Embryonic facial prominence (tissue), 1 donor: ENCODE measurements at regions not wholly inside any gene's neighbourhood (a gene's known extent, or its start where the extent isn't known, plus 50 kb on each side); places are given as distances from the start of the nearest gene placed in this dataset.

ENCODE experiments used
- DNase-seq: peaks from one replicate; pipeline ENCODE4 v3.0.0-alpha.2; 2016; ENCODE audit errors: extremely low spot score

DNA sequence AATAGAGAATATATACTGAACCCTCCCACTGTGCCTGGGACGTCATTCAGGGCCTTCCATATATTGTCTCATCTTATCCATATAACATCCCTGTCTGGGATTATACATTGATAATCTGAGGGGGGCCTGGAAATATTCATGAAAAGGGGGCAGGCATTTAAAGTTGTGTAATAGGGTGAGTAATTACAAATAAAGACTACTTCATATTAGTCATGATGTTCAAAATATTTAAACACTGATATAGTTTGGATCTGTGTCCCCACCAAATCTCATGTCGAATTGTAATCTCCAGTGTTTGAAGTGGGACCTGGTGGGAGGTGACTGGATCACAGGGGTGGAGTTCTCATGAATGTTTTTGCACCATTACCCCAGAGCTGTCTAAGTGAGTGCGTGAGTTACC, 97.8 kb downstream of the AQP9 start:
- DNase-seq: no peak

DNA sequence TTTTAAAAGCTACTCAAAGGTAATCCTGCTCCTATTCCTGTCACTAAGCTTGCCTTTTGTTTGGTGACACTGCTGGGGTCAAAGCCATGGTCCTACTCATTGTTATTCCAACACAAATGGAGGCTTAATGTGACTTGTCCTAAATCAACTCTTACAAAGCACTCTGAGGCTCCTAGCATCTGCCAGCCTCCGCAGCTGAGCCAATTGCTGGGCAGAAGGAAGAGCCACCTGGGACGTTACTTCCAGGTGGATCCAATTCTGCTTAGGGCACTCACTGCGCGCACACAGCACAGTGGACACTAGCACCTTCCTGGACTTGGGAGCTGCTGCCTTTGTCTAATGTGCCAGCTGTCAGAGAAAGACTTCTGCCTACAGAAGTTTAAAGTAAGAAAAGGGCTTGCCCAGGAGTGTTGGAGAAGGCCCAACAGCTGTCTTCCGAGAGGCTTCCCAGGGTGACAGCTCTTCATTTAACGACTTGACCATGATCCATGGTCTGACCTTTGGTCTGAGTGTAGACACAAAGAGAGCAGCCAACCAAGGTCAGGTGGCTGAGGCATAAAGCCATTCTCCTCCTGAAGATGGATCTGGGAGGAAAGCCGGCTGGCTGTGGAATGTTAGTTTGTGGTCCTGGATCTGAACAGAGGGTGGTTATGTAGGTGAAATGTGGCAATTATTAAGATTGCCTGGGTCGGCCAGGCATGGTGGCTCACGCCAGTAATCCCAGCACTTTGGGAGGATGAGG, 102.2 kb downstream of the AQP9 start:
- DNase-seq: no peak

DNA sequence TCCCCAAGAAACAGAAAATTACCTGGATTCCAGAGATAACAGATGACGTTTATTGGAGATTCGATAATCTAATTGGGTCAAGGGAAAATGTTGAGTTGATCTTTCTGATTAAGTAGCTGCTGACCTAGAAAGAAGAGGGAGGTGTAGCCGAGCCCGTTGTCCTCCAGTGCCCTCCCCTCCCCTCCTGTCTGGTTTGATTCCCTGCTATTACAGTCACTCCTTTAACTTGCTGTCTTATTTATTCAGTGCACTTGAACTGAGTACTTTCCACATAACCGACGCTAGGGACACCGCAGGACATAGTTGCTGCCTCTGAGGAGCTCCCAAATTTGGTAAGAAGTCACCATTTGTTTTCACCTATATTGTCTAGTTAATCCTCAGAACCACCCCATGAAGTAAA, 103.7 kb downstream of the AQP9 start:
- no peak for DNase-seq

DNA sequence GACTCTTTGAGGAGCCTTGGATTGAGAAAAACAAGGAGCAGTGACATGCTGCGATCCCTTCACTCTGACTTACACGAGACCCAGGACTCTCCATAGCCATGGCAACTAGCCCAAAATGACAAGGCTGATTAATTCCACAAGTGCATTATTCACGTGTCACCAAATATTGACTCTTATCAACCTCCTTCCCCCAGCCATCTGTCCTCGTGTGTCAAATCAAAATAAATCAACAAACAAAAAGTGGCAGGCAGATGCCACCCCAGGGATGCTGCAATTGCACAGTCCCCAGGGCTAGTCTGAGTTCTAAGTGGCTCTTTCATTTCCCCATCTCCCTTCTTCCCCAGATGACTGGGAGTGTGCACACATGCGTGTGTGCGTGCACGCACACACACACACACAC, 104.9 kb downstream of the AQP9 start:
- no peak for DNase-seq

DNA sequence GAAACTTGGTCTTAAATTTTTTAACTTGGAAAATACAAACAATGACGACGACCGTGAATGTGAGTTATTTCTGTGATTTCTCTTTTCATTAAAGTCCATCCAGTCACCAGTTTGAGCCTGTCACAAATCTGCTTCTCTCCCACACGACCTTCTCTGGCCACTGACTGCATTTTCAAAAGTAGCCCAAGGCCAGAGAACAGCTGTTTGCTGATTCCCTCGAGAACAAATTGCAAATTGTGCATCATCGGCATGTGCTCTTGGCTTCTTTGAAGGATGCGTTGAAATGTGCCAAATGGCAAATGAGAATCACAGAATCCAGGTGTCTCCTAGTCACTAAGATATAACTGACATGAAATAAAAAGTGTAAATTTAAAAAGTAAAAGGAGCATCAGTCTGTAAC, 106.4 kb downstream of the AQP9 start:
- no peak for DNase-seq

DNA sequence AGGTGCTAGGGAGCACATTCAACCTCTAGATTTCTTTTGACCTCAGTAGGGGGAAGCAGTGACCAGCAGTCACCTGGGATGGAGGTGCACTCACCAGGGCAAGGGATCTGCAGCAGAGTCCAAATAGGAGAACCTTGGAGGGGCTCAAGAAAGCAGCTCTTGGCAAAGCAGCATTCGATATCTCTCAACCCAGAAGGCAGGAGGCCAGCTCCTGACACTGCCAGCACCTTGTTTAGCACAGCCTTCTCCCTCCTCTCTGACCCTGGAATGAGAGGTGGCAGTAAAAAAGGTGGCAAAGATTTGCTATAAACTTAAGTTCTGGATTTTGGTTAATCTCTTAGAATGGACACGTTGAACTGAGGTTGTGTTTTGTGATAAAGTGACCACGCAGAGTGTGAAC, 107.9 kb downstream of the AQP9 start:
- DNase-seq: no peak

DNA sequence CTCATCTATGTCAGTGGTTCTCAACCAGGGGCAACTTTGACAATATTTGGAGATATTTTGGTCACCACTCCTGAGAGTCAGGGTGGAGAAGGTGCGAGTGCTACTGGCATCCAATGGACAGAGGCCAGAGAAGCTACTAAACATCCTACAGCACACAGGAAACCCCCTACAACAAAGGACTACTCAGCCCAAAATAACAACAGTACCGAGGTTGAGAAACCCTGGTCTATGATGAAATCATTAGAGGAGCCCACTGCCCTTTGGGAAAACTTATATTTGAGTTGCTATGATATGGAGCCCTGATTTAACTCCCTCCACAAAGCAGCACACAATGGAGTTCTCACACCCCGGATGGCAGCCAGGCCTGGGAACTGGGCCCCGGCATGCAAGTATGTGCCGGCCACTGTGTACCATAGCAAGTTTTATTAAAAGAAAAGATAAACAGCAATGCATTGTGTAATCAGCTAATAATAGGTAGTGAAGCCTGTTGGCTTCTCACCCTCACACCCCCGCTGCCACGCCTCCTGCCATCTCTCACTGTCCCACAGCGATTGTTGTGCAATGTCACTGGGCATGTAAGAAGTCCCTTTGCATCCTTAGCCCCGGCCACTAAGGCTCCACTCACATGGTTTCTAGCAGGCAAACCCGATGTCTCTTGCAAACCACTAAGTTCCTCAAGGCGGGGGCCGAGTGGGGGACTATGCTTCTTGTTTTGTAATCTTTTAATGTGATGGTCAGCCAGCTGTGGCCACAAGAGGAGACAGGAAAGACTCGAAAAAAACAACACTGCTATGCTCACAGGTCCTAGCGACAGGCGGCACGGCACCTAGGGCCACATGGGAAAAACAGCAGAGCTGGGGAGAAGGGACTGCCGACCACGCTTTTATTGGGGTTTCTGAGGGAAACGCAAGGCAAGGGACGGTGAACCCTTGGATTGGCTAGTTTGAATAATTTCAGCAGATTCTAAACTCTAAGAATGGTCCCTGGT, 110.0 kb downstream of the AQP9 start:
- no peak for DNase-seq

DNA sequence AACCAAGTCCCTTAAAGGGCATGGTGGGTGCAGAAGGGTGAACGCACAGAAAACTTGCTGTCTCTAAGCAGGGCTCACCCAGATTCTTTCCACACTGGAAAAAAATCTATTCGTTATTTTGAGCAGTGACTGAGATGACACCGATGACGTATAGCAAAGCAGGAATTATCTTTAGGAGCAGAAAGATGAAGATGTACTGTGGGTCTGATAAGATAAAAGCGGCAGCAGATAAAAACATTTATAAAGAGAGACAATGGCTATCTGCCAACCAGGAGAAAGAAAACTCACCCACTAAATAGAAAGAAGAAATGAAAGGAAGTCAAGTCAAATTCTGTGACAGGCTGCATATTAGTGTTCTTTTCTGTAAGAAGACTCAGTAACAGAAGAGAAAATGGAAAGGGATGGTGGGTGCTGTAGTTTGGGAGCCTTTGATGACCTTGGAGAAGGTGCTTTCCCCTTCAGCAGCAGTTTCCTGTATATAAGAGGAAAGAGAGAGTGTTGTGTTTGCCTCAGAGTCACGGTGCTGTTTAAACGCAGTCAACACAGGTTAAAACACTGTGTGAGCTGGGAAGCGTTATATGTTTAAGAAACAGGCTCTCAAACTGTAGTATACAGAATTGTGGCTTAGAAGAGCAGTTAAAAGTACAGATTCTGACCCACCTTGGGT, 111.6 kb downstream of the AQP9 start:
- DNase-seq: no peak

DNA sequence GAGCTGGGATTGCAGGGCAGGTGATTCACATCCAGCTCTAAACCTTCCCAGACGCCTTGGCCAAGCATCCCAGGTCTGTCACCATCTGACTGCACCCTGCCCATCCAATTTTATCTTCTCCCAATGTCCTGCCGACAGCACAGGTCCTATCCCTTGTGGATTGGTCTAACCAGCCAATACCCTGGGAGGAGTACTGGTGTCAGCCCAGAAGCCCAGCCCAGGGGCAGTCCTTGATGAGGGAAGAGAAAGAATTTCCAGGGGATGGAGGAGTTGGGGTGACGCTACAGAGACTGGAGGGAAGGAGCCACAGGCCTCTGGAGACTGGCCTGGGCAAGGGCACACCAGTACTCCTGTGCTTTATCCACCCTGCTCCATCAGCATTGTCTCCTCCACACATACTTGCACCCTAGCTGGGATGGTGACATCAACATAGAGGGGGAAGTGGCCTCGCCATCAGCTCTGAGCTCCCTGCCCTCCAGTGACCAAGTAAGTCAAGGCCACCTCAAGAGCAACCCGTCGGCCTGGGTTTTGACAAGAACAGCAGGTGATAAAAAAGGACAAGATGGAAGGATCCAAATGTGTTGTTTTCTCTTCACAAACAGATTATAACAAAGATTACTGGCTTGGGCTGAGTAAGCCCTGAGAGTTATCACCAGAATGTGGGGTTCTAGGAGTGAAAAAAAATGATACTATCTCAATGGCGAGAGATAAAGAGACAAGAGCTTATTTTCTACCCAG, 114.6 kb downstream of the AQP9 start:
- DNase-seq: no peak

DNA sequence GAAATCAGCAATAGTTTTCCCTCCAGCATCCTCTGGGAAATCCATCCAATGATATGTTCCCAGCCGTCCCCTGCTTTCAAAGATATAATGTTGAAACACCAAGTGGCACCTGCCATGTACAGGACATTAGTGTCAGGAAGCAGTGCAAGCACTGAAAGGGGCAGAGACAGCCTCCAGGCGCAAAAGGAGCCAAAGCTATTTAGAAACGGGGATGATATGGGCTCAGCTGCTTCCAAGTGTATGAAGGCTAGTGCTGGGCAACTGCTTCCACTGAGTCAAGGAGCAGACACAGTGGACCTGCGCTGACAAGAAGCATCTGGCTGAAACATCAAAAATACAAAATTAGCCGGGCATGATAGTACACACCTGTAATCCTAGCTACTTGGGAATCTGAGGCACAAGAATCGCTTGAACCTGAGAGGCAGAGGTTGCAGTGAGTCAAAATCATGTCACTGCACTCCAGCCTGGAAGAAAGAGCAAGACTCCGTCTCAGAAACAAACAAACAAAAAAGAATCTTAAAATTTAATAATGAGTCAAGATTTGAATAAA, 119.7 kb downstream of the AQP9 start:
- DNase-seq: no peak

DNA sequence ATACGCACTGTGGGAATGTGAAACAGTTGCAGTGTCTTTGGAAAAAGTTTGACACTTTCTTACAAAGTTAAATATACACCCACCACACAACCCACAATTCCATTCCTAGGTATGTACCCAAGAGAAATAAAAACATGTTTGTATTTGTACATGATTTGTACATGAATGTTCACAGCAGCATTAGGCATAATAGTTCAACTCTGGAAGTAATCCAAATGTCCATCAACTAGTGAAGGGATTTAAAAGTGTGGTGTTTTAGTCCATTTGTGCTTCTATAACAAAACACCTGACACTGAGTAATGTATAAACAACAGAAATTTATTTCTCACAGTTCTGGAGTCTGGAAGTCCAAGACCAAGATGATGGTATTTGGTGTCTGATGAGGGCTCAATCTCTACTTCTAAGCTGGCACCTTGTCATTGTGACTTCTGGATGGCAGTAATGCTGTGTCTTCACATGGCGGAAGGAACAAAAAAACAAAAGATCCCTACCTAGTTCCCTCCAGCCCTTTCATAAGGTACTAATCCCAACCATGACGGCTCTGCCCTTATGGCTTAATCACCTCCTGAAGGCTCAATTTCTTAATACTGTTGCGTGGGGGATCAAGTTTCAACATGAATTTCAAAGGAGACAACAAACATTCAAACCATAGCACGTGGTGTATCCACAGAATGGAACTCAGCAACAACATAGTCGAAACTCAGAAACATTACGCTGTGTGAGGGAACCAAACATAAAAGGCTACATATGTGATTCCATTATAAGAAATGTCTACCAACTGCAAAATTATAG, 120.5 kb downstream of the AQP9 start:
- no peak for DNase-seq

DNA sequence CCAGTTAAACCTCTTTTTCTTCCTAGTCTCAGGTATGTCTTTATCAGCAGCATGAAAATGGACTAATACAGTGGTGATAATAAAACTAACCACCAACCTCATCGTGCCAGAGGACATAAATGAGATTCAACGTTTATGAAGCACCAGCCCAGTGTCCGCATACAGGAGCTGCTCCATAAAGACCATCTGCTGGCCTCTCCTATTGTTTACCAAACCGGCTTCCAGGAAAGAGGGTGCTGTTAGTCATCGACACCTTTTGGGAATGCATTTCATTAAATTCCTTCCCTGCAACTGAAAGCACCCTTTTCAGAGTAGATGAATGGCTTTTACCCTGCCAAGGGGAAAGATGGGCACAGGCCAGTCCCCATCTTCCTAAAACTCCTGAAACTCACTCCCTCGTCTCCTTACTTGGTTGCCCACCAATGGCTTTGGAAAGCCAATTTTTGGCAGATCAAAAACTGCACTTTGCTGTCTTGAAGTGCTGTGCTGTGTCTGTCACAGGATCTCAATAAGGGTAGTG, 122.1 kb downstream of the AQP9 start:
- no peak for DNase-seq

DNA sequence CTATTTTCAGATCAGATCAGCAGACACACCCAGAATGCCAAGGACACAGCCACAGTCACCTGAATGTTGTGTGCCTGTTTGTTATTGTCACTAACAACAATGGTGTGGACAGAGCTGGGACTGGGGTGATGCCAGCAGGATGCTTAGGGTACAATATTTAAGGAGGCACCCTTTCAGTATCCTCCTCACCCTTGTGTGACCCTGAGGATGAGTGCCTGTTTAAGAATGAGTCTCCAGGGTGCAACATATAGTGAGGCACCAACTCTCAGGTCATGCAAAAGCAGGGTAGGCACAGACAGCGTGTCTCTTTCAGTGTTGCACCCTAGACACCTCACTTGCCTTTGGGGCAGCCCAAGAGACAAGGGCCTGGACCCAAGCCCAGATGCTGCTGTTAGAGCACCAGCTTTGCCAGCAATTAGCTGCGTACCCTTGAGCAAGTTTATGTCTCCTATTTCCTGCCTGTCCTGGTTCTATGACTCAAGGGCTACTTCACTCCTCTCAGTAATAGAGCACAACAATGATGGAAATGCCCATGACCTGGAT, 122.6 kb downstream of the AQP9 start:
- no peak for DNase-seq

DNA sequence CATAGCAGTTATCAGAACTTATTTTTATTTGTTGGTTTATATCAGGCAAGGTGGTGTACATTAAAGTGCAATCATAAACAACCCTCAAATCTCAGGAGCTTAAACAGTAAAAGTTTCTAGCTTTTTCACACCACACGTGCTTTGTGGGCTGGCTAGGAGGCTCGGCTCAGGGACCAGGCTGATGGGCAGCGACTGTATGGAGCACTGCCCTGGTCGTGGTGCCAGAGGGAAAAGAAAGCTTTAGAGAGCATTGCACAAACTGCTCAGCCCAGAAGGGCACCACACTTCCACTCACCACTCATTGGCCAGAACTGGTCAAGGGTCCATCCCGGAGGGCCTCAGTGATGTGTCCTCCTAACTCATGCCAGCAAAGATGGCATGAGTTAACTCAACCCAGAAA, 123.2 kb downstream of the AQP9 start:
- DNase-seq: no peak

DNA sequence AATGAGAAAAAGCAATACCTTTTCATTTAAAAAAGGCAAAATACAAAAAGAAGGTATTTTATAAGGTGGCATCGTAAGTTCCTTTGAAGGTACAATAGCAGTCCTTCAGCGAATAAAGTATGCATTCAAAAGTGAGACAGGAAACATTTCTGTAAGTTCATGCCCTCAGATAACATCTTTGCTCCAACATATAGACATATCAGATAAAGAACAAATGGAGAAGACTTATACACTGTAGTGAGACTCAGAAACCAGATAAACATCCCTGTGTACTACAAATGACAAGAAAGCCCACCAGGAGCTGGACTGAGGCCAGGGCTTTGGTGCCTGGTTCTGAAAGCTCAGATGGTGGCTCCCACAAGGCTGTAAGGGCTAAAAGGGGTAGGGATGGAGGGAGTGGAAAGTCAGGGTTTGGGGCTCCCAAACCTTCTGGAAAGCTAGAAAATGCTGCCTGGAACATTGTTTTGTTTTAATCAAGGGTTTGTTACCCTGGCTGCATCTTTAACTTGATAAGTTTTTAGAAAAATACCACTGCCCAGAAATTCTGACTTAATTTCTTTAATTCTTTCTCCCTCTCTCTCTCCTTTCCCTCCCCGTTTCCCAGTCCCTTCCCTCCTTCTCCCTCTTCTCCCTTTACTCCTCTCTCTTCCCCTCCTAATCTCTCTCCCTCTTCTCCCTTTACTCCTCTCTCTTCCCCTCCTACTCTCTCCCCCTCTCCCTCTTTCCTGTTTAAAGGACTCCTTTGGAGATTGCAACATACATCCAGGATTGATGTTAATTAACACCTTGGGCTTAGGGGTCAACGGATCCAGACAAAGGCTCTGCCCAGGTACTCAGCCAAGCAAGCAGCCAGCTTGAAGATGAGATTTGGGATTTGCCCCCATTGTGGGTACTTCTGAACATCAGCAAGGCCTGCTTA, 126.1 kb downstream of the AQP9 start:
- DNase-seq: no peak

DNA sequence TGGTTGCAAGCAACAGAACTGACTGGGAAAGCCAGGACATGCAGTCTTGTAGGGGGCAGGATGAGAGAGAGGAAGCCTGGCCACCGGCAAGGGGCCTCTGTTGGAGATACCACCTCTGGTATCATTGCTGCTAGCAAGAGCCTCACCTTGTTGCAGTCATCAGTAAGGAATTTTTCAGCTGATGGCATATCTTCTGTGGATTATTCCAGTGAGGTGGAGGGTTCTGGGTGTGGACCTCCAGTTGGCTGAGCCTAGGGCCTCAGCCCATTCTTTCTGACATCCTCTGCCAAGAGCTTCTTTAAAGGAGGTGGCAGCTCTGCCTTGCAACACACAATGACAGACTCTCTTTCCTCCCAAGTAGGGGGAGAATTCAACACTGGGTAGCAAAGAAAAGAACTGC, 128.9 kb downstream of the AQP9 start:
- no peak for DNase-seq

DNA sequence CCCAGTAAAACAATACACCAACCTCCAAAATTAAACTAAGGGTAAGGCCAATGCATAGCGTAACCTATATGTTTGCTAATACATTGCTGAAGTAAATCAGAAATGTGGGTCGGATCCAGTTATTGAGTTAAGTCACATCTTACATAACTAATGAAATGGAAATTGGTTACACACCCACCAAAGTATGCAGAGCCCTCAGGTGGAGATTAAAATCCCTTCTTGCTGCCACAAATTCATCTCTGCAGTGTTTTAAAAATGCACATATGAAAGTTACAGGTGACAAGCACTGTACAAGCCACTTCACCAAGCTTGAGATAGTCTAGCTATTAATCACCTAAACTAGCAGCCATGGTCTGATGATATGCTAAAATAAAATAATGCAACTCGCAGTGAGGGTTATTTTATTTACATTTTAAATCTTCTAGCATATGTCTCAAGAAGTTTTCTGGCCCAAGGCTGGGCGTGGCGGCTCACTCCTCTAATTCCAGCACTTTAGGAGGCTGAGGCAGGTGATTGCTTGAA, 130.6 kb downstream of the AQP9 start:
- DNase-seq: no peak

DNA sequence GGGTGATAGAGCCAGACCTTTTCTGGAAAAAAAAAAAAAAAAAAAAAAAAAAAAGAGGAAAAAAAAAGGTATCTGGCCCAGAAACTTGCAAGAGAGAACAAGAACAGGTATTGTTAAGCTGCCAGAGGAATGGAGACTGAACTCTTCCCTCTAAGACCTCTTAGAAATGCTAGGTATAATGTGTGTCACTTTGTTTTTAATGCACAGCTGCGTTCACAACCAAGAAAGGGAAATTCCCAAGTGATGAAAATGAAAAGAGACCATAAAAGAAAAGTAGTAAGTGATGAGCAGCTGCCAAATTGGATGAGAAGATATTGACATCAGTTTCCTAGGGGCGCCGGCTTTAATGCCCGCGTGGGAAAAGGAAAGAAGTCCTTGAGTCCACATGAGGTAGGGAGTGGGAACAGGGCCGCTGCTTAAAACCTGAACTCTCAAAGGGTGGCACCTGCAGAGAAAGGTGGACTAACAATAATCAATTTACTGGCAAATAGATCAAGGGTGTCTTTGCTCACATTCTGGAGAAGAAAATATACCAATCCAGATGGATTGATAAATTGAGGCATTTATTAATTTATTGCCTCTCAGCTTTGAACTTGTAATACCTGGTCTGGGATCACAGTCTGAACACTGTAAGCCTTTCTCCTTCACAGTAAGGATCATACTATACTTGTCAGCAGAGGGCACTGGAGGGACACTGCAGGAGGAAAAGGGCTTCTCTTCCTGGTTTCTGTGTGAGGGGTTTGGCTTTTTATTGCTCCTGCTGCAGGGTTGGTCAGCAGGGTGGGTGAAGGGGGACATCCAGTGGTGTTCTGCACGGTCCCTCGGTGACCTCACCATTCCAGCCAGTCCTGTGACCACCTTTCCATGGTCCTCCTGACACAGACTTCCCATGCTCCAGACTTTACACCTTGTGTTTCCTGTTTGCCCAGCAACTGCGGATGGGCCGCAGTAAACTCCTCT, 131.6 kb downstream of the AQP9 start:
- DNase-seq: peak; percentile 13
